Subcutaneous abdominal adipose tissue (tissue), 5 donors: ENCODE measurements at regions not wholly inside any gene's neighbourhood (a gene's known extent, or its start where the extent isn't known, plus 50 kb on each side); places are given as distances from the start of the nearest gene placed in this dataset.

ENCODE experiments used
- H3K27ac ChIP-seq: one replicate; pipeline ENCODE4 v1.7.0; 2013; ENCODE audit warnings: low read depth, mild to moderate bottlenecking, inconsistent platforms, low read length, moderate library complexity
- H3K27me3 ChIP-seq, 5 donors: one replicate each; pipeline ENCODE4 v1.7.0; 2013; ENCODE audit warnings: low read length in 5 of 5, inconsistent platforms in 1 of 5; ENCODE audit not compliant: control insufficient read depth in 5 of 5, insufficient read depth in 4 of 5
- H3K36me3 ChIP-seq, 5 donors: one replicate each; pipeline ENCODE4 v1.7.0; 2013; ENCODE audit warnings: low read length in 5 of 5; ENCODE audit not compliant: control insufficient read depth in 5 of 5, insufficient read depth in 5 of 5
- H3K4me1 ChIP-seq, 5 donors: one replicate each; pipeline ENCODE4 v1.7.0; 2013; ENCODE audit warnings: low read length in 5 of 5, mild to moderate bottlenecking in 3 of 5, moderate library complexity in 1 of 5; ENCODE audit not compliant: control insufficient read depth in 5 of 5, insufficient read depth in 5 of 5
- H3K4me3 ChIP-seq, 5 donors: one replicate each; pipeline ENCODE4 v1.7.0; 2013; ENCODE audit warnings: low read length in 5 of 5, low read depth in 1 of 5
- H3K9ac ChIP-seq, 5 donors: one replicate each; pipeline ENCODE4 v1.7.0; 2013; ENCODE audit warnings: low read length in 5 of 5, mild to moderate bottlenecking in 4 of 5, moderate library complexity in 3 of 5
- H3K9me3 ChIP-seq, 5 donors: one replicate each; pipeline ENCODE4 v1.7.0; 2013; ENCODE audit warnings: low read length in 5 of 5; ENCODE audit not compliant: control insufficient read depth in 5 of 5
- donor health status: healthy.
- donor health status: healthy.
- donor health status: healthy.
- donor health status: healthy.
- donor health status: healthy.

DNA sequence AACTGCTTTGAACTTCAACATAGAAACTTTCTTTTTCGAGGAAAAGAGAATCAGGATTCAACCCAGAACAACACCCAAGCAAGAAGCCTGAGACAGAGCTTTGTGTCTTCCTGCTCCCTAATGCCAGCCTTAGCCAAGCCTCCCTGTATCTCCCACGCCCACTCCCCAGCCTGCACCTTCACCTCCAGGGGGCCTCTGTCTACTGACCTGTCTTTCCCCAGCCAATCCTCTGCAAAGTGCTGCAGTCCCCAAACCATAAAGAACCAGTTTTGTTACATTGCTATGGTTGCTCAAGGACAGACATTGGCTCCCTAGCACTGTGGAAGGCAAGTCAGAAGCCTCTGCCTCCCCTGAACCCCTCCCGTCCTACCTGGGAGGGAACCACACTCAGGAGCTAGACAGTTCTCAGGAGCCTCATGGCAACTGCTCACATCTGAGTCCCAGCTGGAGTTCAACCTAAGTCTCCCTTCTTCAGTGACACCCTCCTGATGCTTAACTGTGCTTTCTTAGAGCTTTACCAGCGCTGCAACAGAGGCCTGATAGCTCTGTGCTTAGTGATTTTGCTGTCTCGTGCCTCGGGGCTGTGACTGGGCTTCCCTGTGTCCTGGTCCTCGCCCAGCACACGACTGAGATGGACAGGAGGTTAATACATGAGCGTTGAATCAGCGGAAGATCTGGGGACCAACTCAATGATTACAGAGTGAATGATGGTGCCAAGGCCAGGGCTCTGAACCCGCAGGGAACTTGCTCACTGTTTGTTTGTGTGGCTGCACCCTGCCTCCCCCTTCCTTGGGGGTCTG is 101.5 kb upstream of the DUSP22 start:
- Histone ChIP-seq H3K27me3 (no peaks in the 10 kb centered on the region), H3K9me3 (no peaks in the 10 kb centered on the region), H3K4me1 (peaks cover 2 to 13% (median 11%) of the 10 kb centered on the region in 5 donors), H3K27ac (no peak overlapping the region), H3K9ac (no peak overlapping the region), H3K36me3 (no peaks in the 10 kb centered on the region), H3K4me3 (no peak overlapping the region)

DNA sequence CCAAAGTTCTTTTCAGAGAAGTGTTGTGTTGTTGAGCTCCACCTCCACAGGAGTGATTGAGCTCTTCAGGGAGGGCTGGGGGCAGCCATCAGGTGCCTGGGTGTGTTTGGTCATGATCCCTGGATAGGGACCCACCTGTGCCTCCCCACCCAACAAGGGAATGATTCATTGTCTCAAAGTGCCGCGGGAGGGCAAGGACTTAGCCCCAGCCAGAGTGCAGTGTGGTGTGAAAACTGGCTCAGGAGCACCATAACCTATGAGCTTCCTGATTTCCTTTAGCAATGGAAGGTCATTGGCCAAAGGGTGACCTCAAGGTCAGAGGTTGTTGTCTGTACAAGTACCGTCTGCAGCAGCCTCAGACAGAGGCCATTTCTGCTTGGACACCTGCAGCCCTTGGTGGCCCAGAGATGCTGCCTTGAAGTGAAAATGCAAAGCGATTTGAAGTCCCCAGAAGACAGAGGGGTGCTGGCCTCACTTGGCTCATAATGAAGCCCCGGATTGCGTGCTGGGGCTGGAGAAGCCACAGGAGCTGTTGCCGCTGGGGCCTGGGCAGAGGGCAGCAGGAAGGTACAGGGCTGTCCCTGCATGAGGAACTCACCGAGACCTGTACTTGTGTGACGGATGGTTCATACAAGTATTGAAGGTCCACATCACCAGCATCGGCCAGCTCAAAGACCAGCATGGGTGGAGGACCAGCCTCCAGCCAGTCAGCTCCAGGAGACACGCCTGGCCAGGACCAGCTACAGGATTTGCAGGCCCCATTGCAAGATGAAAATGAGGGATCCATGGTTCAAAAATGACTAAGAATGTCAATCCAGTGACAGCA is 100.6 kb upstream of the DUSP22 start:
- Histone ChIP-seq H3K36me3 (no peaks in the 10 kb centered on the region), H3K4me3 (no peak overlapping the region), H3K27me3 (no peaks in the 10 kb centered on the region), H3K27ac (no peak overlapping the region), H3K4me1 (peaks cover 2 to 21% (median 19%) of the 10 kb centered on the region in 5 donors), H3K9me3 (no peaks in the 10 kb centered on the region), H3K9ac (no peak overlapping the region)

DNA sequence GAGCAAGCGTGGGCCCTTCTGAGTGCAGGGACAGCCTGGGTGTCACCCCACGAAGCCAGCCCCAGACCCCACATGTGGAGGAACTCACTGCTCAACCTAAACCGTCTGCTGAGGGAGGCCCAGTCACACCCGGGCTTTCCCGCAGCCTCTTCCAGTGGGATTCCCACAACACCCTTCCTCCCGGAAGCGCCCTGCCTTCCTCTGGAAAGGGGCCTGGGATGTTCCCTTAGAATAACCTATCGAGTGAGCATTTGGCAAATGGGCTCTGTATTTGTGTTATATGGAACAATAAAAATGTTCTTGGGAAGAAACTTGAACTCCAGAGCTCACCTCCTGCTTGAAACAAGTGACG is 100.0 kb upstream of the DUSP22 start:
- Histone ChIP-seq H3K27ac (no peak overlapping the region), H3K9me3 (no peaks in the 10 kb centered on the region), H3K36me3 (no peaks in the 10 kb centered on the region), H3K27me3 (no peaks in the 10 kb centered on the region), H3K9ac (no peak overlapping the region), H3K4me3 (no peak overlapping the region), H3K4me1 (peaks cover 2 to 21% (median 19%) of the 10 kb centered on the region in 5 donors)

DNA sequence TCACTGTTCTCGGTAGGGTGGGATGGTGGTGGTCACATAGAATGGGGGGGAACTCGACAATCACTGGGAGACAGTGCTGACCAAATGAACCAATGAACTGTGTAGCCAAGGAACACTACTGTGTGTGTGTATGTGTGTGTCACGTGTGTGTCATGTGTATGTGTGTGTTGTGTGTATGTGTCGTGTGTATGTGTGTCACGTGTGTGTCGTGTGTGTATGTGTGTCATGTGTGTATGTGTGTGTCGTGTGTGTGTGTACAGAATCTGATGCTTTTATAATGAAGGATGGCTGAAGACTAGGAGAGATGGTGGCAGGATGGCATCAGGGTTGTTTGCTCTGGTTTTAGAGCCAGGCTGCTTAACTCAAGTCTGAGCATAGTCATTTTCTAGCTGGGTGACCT is 99.1 kb upstream of the DUSP22 start:
- Histone ChIP-seq H3K36me3 (no peaks in the 10 kb centered on the region), H3K4me1 (peaks cover 2 to 20% (median 16%) of the 10 kb centered on the region in 5 donors), H3K9ac (no peak overlapping the region), H3K9me3 (no peaks in the 10 kb centered on the region), H3K27ac (no peak overlapping the region), H3K4me3 (no peak overlapping the region), H3K27me3 (no peaks in the 10 kb centered on the region)

DNA sequence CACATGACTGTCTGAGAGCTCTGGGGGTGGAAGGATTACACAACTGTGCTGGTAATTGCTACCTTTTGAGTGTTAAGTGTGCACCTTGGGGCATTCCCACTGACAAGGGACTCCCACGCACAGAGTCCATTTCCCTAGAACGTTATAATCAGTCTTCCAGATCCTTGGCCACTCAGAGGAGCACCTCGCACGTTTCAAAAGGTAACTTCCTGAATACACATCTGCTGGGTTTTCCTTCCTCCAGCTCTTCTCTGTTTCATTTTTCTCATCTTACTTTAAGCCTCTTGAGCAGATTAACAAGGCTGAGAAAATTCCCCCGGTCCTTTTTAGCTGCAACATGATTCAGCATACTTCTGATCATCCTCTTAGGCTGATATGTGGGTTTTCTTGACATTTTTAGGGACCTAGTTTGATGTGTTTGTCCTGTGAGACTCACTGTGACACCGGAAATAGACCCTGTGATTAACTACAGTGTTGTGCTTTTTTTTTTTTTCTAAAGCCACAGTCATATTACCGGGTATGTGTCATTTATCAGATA is 98.4 kb upstream of the DUSP22 start:
- no peaks in the 10 kb centered on the region for H3K9me3 ChIP-seq
- H3K27me3 ChIP-seq = no peaks in the 10 kb centered on the region
- H3K4me1 ChIP-seq = peaks cover 2 to 17% (median 16%) of the 10 kb centered on the region in 5 donors
- H3K27ac ChIP-seq = no peak overlapping the region
- H3K36me3 ChIP-seq = no peaks in the 10 kb centered on the region
- no peak overlapping the region for H3K4me3 ChIP-seq
- no peak overlapping the region for H3K9ac ChIP-seq

DNA sequence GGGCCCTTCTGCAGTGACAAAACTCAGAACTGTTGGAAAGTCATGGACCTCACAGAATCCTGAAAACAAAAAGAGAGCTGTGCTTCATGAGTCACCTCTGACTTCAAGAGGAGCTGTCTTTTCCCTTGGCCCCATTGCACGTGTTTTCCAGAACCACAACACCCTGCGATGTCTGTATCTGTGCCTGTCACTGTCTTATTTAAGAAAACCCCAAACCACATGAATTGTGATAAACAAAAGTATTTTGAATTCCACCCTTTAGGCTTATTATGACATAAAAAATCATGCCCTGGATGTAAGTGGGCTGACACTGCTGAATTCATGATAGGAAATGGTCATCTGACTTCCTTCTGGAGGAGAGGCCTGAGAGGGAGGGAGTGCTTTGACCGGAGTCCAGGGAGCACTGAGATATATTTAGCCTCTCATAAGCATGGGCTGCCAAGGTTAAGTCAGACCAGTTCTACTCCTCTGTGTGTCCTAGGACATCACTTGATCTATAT is 96.4 kb upstream of the DUSP22 start:
- Histone ChIP-seq H3K4me3 (peak overlapping the region in 1 of 5 donors; percentile 19), H3K27me3 (no peaks in the 10 kb centered on the region), H3K9me3 (no peaks in the 10 kb centered on the region), H3K9ac (peak overlapping the region in 1 of 5 donors; percentile 14), H3K36me3 (no peaks in the 10 kb centered on the region), H3K27ac (no peak overlapping the region), H3K4me1 (peaks cover 2 to 16% (median 14%) of the 10 kb centered on the region in 5 donors)

DNA sequence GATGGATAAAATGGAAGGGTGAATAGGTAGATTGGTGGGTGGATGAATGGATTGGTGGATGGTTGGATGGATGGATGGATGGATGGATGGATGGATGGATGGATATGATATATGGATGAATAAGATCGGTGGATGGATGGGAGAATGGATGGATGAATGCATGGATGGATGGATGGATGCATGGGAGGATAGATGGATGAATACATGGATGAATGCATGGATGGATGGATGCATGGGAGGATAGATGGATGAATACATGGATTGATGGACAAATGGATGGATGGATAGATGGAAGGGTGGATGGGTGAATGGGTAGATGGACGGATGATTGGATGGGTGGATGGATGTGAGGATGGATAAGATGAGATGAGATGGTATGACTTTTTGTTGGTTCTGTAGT is 95.7 kb upstream of the DUSP22 start:
- H3K36me3 ChIP-seq = no peaks in the 10 kb centered on the region
- no peak overlapping the region for H3K9ac ChIP-seq
- H3K9me3 ChIP-seq = no peaks in the 10 kb centered on the region
- H3K27ac ChIP-seq = no peak overlapping the region
- H3K4me1 ChIP-seq = peaks cover 2 to 16% (median 14%) of the 10 kb centered on the region in 5 donors
- no peaks in the 10 kb centered on the region for H3K27me3 ChIP-seq
- H3K4me3 ChIP-seq = no peak overlapping the region

DNA sequence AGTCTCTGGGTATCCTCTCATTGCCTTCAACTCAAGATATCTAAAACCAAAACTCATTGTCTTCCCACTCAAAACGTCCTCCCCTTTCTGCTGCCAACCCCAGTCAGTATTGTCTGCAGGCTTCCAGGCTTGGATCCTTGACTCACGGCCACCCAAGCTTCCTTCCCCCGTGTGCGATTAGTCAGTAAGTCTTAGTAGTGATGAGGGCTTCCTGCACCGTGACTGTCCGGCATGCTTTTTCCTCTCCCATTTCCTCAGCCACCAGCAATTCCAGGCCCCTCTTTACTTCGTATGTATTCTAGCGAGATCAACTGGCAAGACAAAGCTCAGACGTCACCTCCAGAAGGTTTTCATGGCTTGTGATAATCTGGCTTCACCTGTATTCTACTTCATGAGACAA is 88.6 kb upstream of the DUSP22 start:
- peaks cover 0 to 4% (median 0%) of the 10 kb centered on the region in 5 donors for H3K4me1 ChIP-seq

DNA sequence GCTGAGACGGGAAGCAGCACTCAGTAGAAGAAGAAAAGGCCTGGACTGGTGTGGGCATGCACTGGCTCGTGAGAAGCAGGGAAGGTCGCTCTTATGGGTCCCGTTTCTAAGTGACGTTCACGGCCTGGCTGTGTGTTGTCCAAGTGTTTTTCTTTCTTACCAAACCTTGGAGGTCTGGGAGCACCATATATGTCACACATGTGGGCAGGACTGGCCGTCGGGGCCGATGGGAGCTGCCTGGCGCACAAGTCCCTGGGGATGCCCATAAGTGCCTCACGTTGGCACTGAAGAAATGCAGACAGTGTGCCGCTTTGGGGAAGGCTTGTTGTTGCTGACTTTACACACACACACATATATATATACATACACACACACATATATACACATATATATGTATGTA is 86.0 kb upstream of the DUSP22 start:
- Histone ChIP-seq H3K4me1 (peaks cover 0 to 8% (median 0%) of the 10 kb centered on the region in 5 donors), H3K9ac (no peak overlapping the region), H3K36me3 (no peaks in the 10 kb centered on the region), H3K27ac (no peak overlapping the region), H3K4me3 (no peak overlapping the region), H3K27me3 (peaks cover 8 to 24% (median 14%) of the 10 kb centered on the region in 5 donors), H3K9me3 (no peaks in the 10 kb centered on the region)

More for the DNA sequence above, 88.6 kb upstream of the DUSP22 start:
- no peak overlapping the region for H3K9ac ChIP-seq
- no peak overlapping the region for H3K27ac ChIP-seq
- H3K36me3 ChIP-seq = no peaks in the 10 kb centered on the region
- peaks cover 0 to 7% (median 1%) of the 10 kb centered on the region in 5 donors for H3K27me3 ChIP-seq
- H3K4me3 ChIP-seq = no peak overlapping the region
- no peaks in the 10 kb centered on the region for H3K9me3 ChIP-seq

DNA sequence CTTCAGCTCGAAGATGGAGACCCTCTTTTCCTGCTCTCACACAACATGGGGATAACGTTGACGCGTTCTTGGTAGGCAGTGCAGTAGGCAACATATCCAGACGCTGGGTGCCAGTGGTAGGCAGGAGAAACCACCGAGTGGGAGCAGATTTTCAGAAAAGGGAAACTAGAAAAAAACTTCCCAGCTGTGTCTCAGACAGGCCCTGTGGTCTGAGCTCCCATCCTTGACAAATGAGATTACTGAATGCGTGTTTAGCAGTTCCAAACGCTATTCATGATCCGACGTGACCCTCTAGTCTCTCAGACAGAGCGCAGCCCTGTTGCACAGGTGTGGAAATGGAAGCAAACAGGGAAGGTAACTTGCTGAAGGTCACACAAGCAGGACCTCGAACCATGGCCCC is 83.9 kb upstream of the DUSP22 start:
- Histone ChIP-seq H3K4me1 (peaks cover 0 to 14% (median 0%) of the 10 kb centered on the region in 5 donors), H3K36me3 (no peaks in the 10 kb centered on the region), H3K9ac (no peak overlapping the region), H3K9me3 (no peaks in the 10 kb centered on the region), H3K27ac (no peak overlapping the region), H3K27me3 (peaks cover 8 to 33% (median 19%) of the 10 kb centered on the region in 5 donors), H3K4me3 (no peak overlapping the region)
